ENCODE measurements at regions not wholly inside any gene's neighbourhood (a gene's known extent, or its start where the extent isn't known, plus 50 kb on each side); places are given as distances from the start of the nearest gene placed in this dataset.
"Not testable (repeated sequence)": the region's sequence is repeated elsewhere in the genome, so short reads cannot be mapped to it uniquely, and the experiment has no call there.

- Mint-ChIP-seq H3K4me1 (ENCODE audit: low read depth) (peaks cover 26% of the 10 kb centered on the region), H3K27me3 (no peaks in the 10 kb centered on the region), H3K27ac (no peak overlapping the region), H3K9me3 (peaks cover 3% of the 10 kb centered on the region), H3K36me3 (ENCODE audit: low read depth) (no peaks in the 10 kb centered on the region), H3K4me3 (no peak overlapping the region)
- ChIA-PET POLR2A (no interaction called here), CTCF (no interaction called here)
- ATAC-seq (no peak), DNase-seq (no peak)
- intact Hi-C loops (cut with micrococcal nuclease) = no loop called here
- TF ChIP-seq, protein P1, sequence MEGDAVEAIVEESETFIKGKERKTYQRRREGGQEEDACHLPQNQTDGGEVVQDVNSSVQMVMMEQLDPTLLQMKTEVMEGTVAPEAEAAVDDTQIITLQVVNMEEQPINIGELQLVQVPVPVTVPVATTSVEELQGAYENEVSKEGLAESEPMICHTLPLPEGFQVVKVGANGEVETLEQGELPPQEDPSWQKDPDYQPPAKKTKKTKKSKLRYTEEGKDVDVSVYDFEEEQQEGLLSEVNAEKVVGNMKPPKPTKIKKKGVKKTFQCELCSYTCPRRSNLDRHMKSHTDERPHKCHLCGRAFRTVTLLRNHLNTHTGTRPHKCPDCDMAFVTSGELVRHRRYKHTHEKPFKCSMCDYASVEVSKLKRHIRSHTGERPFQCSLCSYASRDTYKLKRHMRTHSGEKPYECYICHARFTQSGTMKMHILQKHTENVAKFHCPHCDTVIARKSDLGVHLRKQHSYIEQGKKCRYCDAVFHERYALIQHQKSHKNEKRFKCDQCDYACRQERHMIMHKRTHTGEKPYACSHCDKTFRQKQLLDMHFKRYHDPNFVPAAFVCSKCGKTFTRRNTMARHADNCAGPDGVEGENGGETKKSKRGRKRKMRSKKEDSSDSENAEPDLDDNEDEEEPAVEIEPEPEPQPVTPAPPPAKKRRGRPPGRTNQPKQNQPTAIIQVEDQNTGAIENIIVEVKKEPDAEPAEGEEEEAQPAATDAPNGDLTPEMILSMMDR (IDR thresholded peaks at IDR 0.05) = no peak
Measured at GRCh38 chr3:31106204-31106603, 211.7 kb upstream of the GADL1 start.

DNA sequence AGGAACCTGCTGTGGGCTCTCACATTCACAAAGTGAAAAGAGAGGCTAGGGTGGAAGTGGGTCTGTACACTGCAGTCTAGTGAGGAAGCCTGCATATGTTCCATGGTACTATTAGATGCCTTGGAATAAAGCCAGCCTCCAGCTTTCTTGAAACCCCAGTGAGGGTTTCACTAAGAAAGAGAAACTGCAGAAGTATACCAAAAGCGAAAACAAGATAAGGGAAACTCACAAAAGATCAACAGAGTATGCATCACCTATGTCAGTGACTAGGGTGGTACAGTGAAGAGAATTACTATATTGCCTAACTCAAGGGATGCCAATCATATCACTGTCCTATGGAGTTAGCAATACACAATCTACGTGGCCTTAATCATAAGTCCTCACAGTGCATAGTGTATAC, 212.5 kb upstream of the GADL1 start:
- Mint-ChIP-seq H3K9me3 (peaks cover 1% of the 10 kb centered on the region), H3K27ac (no peak overlapping the region), H3K27me3 (no peaks in the 10 kb centered on the region), H3K4me1 (ENCODE audit: low read depth) (peaks cover 24% of the 10 kb centered on the region), H3K36me3 (ENCODE audit: low read depth) (no peaks in the 10 kb centered on the region), H3K4me3 (no peak overlapping the region)
- POLR2A ChIA-PET = no interaction called here
- DNase-seq (no peak), ATAC-seq (peak; percentile 68)
- TF ChIP-seq, protein P1 (IDR thresholded peaks at IDR 0.05) = no peak
- CTCF ChIA-PET = no interaction called here
- intact Hi-C loops (cut with micrococcal nuclease) = no loop called here

GRCh38 chr3:31114929-31115283, 220.4 kb upstream of the GADL1 start:
- intact Hi-C loops (cut with micrococcal nuclease) = no loop called here
- no peak overlapping the region for H3K27ac Mint-ChIP-seq
- ChIA-PET POLR2A (no interaction called here), CTCF (no interaction called here)
- H3K9me3 Mint-ChIP-seq = peaks cover 2% of the 10 kb centered on the region
- no peak for ATAC-seq
- H3K36me3 Mint-ChIP-seq (ENCODE audit: low read depth) = no peaks in the 10 kb centered on the region
- TF ChIP-seq, protein P1 (IDR thresholded peaks at IDR 0.05) = no peak
- no peak for DNase-seq
- H3K4me3 Mint-ChIP-seq = no peak overlapping the region
- H3K4me1 Mint-ChIP-seq (ENCODE audit: low read depth) = no peaks in the 10 kb centered on the region
- H3K27me3 Mint-ChIP-seq = no peaks in the 10 kb centered on the region

DNA sequence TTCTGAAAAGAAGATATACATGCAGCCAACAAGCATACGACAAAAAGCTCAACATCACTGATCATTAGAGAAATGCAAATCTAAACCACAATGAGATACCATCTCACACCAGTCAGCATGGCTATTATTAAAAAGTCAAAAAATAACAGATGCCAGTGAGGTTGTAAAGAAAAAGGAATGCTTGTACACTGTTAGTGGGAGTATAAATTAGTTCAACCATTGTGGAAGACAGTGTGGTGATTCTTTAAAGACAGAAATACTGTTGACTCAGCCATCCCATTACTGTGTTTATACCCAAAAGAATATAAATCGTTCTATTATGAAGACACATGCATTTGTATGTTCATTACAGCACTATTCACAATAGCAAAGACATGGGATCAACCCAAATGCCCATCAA, 221.1 kb upstream of the GADL1 start:
- H3K9me3 Mint-ChIP-seq; H3K4me1 Mint-ChIP-seq (ENCODE audit: low read depth); POLR2A ChIA-PET; ATAC-seq; H3K36me3 Mint-ChIP-seq (ENCODE audit: low read depth); H3K27ac Mint-ChIP-seq; intact Hi-C loops (cut with micrococcal nuclease); CTCF ChIA-PET; H3K4me3 Mint-ChIP-seq; H3K27me3 Mint-ChIP-seq; DNase-seq: not testable (repeated sequence)

DNA sequence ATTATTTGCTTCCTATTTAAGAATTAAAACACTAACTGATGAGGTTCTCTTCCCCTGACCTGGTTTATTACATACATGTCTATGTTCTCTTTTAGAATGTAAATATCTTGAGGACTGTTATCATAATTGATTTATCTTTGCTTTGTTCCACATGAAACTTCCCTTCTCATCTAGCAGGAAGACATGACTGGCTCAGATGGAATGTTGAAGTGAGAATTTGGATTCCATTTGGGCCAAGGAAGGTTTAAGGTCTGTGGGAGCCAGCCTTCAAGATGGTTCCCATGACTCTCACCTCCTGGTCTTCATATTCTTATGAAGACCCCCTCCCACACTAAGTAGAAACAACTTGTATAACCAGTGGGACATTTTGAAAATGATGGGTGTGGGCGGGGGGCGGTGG, 222.2 kb upstream of the GADL1 start:
- ChIA-PET POLR2A (no interaction called here), CTCF (no interaction called here)
- H3K27me3 Mint-ChIP-seq = no peaks in the 10 kb centered on the region
- H3K9me3 Mint-ChIP-seq = peaks cover 2% of the 10 kb centered on the region
- no peak overlapping the region for H3K27ac Mint-ChIP-seq
- no peak for DNase-seq
- intact Hi-C loops (cut with micrococcal nuclease) = no loop called here
- H3K4me1 Mint-ChIP-seq (ENCODE audit: low read depth) = no peaks in the 10 kb centered on the region
- no peak for ATAC-seq
- TF ChIP-seq, protein P1 (IDR thresholded peaks at IDR 0.05) = no peak
- H3K4me3 Mint-ChIP-seq = no peak overlapping the region
- no peaks in the 10 kb centered on the region for H3K36me3 Mint-ChIP-seq (ENCODE audit: low read depth)

- ChIA-PET CTCF (no interaction called here), POLR2A (no interaction called here)
- H3K4me3 Mint-ChIP-seq = no peak overlapping the region
- no peaks in the 10 kb centered on the region for H3K36me3 Mint-ChIP-seq (ENCODE audit: low read depth)
- no peaks in the 10 kb centered on the region for H3K27me3 Mint-ChIP-seq
- H3K27ac Mint-ChIP-seq = no peak overlapping the region
- ATAC-seq = no peak
- no peak for DNase-seq
- TF ChIP-seq, protein P1 (IDR thresholded peaks at IDR 0.05) = no peak
- H3K4me1 Mint-ChIP-seq (ENCODE audit: low read depth) = no peaks in the 10 kb centered on the region
- intact Hi-C loops (cut with micrococcal nuclease) = no loop called here
- peaks cover 2% of the 10 kb centered on the region for H3K9me3 Mint-ChIP-seq
Measured at GRCh38 chr3:31117854-31118253, 223.4 kb upstream of the GADL1 start.
